COR-L47 (cell line): ENCODE measurements at regions not wholly inside any gene's neighbourhood (a gene's known extent, or its start where the extent isn't known, plus 50 kb on each side); places are given as distances from the start of the nearest gene placed in this dataset.
"Not testable (repeated sequence)": the region's sequence is repeated elsewhere in the genome, so short reads cannot be mapped to it uniquely, and the experiment has no call there.

Experiments used
- DNase-seq: peaks from one replicate; lab custom pipeline; 2025; lab: John Stamatoyannopoulos, UW

GRCh38 chrX:40788698-40789097, 53.4 kb upstream of the MED14 start:
- DNase-seq = not testable (repeated sequence)

- DNase-seq = no peak
Observed at GRCh38 chrX:40792433-40792832, 57.1 kb upstream of the MED14 start.

GRCh38 chrX:40794829-40795130, 59.4 kb upstream of the MED14 start:
- DNase-seq = not testable (repeated sequence)

GRCh38 chrX:40799745-40800144, 64.4 kb upstream of the MED14 start:
- not testable (repeated sequence) for DNase-seq

- DNase-seq = no peak
Observed at GRCh38 chrX:40805404-40805803, 70.1 kb upstream of the MED14 start.

GRCh38 chrX:40806513-40807220, 71.3 kb upstream of the MED14 start:
- DNase-seq = no peak

GRCh38 chrX:40807384-40807783, 72.0 kb upstream of the MED14 start:
- DNase-seq = no peak

GRCh38 chrX:40808203-40808602, 72.9 kb upstream of the MED14 start:
- DNase-seq = no peak

GRCh38 chrX:40809210-40809609, 73.9 kb upstream of the MED14 start:
- no peak for DNase-seq

GRCh38 chrX:40815045-40815444, 79.7 kb upstream of the MED14 start:
- not testable (repeated sequence) for DNase-seq

- no peak for DNase-seq
Observed at GRCh38 chrX:40816906-40817305, 81.6 kb upstream of the MED14 start.

- no peak for DNase-seq
Observed at GRCh38 chrX:40818236-40818635, 82.9 kb upstream of the MED14 start.

GRCh38 chrX:40821780-40822179, 86.4 kb upstream of the MED14 start:
- DNase-seq = no peak

- no peak for DNase-seq
Observed at GRCh38 chrX:40827331-40827730, 92.0 kb upstream of the MED14 start.

- no peak for DNase-seq
Observed at GRCh38 chrX:40831750-40832149, 96.4 kb upstream of the MED14 start.

GRCh38 chrX:40832723-40833122, 97.4 kb upstream of the MED14 start:
- no peak for DNase-seq

GRCh38 chrX:40834225-40834624, 98.9 kb upstream of the MED14 start:
- DNase-seq = no peak

- no peak for DNase-seq
Observed at GRCh38 chrX:40835526-40835925, 100.2 kb upstream of the MED14 start.

GRCh38 chrX:40843643-40844042, 108.3 kb upstream of the MED14 start:
- no peak for DNase-seq

GRCh38 chrX:40844471-40844870, 109.1 kb upstream of the MED14 start:
- no peak for DNase-seq

- no peak for DNase-seq
Observed at GRCh38 chrX:40845331-40845911, 110.1 kb upstream of the MED14 start.

- no peak for DNase-seq
Observed at GRCh38 chrX:40849906-40850823, 114.8 kb upstream of the MED14 start.

GRCh38 chrX:40852586-40852985, 117.2 kb upstream of the MED14 start:
- no peak for DNase-seq
